ENCODE measurements at regions not wholly inside any gene's neighbourhood (a gene's known extent, or its start where the extent isn't known, plus 50 kb on each side); places are given as distances from the start of the nearest gene placed in this dataset.

DNA sequence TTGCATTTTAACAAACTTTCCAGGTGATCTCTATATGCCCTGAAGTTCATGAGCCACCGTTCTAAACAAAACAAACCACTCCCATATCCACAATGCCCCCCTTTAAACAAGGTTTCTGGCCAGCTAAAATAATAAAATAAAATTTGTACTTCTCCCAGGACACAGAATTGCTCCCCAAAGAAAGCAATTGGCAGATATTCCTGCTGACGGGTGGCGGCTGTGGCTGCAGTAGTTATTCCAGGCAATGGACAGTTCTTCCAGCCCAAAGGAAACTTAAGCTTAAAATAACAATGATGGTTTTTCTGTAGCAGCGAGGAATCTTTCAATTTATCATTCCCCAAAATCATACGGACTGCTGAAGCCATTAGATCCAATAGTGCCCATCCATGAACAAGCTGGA lies 260.5 kb upstream of the ZNF521 start:
- Histone ChIP-seq H3K27me3 (ENCODE audit: insufficient read depth, low read length, poor library complexity, severe bottlenecking) (no peaks in the 10 kb centered on the region), H3K4me2 (ENCODE audit: low read depth, low read length, poor library complexity, severe bottlenecking) (no peak overlapping the region), H3K79me2 (ENCODE audit: insufficient read depth, low read length) (no peaks in the 10 kb centered on the region), H3K9ac (ENCODE audit: low read depth, low read length, poor library complexity, severe bottlenecking) (no peak overlapping the region), H3K4me3 (ENCODE audit: low read length, poor library complexity, severe bottlenecking) (no peak overlapping the region), H3K4me1 (ENCODE audit: insufficient read depth, low read length, poor library complexity, severe bottlenecking) (no peaks in the 10 kb centered on the region), H2AFZ (ENCODE audit: low read length) (no peak overlapping the region), H3K9me3 (ENCODE audit: insufficient read depth, low read depth, low read length) (no peaks in the 10 kb centered on the region), H3F3A (ENCODE audit: low read depth) (no peaks in the 10 kb centered on the region), H4K20me1 (ENCODE audit: insufficient read depth, low read length, poor library complexity, severe bottlenecking) (no peaks in the 10 kb centered on the region), H3K9me2 (replicated peaks; ENCODE audit: low read depth, low read length) (no peaks in the 10 kb centered on the region), H3K36me3 (ENCODE audit: insufficient read depth, low read length) (no peaks in the 10 kb centered on the region)
- no peak for TF ChIP-seq EZH2phosphoT487 (IDR thresholded peaks at IDR 0.05; ENCODE audit: borderline replicate concordance)
- TF ChIP-seq, protein P1, sequence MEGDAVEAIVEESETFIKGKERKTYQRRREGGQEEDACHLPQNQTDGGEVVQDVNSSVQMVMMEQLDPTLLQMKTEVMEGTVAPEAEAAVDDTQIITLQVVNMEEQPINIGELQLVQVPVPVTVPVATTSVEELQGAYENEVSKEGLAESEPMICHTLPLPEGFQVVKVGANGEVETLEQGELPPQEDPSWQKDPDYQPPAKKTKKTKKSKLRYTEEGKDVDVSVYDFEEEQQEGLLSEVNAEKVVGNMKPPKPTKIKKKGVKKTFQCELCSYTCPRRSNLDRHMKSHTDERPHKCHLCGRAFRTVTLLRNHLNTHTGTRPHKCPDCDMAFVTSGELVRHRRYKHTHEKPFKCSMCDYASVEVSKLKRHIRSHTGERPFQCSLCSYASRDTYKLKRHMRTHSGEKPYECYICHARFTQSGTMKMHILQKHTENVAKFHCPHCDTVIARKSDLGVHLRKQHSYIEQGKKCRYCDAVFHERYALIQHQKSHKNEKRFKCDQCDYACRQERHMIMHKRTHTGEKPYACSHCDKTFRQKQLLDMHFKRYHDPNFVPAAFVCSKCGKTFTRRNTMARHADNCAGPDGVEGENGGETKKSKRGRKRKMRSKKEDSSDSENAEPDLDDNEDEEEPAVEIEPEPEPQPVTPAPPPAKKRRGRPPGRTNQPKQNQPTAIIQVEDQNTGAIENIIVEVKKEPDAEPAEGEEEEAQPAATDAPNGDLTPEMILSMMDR (conservative IDR thresholded peaks at IDR 0.05; ENCODE audit: low read length) = no peak

DNA sequence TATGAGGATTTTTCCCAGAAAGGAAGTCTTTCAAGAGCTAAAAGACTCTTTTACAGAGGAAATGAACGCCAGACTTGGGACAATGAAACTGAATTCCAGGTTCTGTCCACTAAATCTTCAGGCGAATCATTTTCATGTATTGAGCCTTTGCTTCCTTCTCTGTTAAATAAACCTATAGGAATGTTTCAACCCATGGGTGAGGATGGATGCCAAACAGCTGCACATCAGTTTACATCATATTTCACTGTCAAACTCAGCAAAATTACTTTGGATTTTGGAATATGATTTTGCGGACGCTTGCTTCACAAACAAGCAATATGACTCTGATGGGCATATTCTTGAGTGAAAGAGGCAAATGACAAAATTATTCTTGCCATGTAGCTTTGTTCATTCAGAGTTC lies 256.1 kb upstream of the ZNF521 start:
- H3K27me3 ChIP-seq (ENCODE audit: insufficient read depth, low read length, poor library complexity, severe bottlenecking) = no peaks in the 10 kb centered on the region
- H3K9me2 ChIP-seq (replicated peaks; ENCODE audit: low read depth, low read length) = no peaks in the 10 kb centered on the region
- no peaks in the 10 kb centered on the region for H3K36me3 ChIP-seq (ENCODE audit: insufficient read depth, low read length)
- H3K4me2 ChIP-seq (ENCODE audit: low read depth, low read length, poor library complexity, severe bottlenecking) = no peak overlapping the region
- no peaks in the 10 kb centered on the region for H3K4me1 ChIP-seq (ENCODE audit: insufficient read depth, low read length, poor library complexity, severe bottlenecking)
- no peaks in the 10 kb centered on the region for H3K79me2 ChIP-seq (ENCODE audit: insufficient read depth, low read length)
- no peak overlapping the region for H2AFZ ChIP-seq (ENCODE audit: low read length)
- no peaks in the 10 kb centered on the region for H3K9me3 ChIP-seq (ENCODE audit: insufficient read depth, low read depth, low read length)
- no peak overlapping the region for H3K4me3 ChIP-seq (ENCODE audit: low read length, poor library complexity, severe bottlenecking)
- H4K20me1 ChIP-seq (ENCODE audit: insufficient read depth, low read length, poor library complexity, severe bottlenecking) = no peaks in the 10 kb centered on the region
- TF ChIP-seq, protein P1 (conservative IDR thresholded peaks at IDR 0.05; ENCODE audit: low read length) = no peak
- TF ChIP-seq EZH2phosphoT487 (IDR thresholded peaks at IDR 0.05; ENCODE audit: borderline replicate concordance) = no peak
- no peak overlapping the region for H3K9ac ChIP-seq (ENCODE audit: low read depth, low read length, poor library complexity, severe bottlenecking)
- H3F3A ChIP-seq (ENCODE audit: low read depth) = no peaks in the 10 kb centered on the region

DNA sequence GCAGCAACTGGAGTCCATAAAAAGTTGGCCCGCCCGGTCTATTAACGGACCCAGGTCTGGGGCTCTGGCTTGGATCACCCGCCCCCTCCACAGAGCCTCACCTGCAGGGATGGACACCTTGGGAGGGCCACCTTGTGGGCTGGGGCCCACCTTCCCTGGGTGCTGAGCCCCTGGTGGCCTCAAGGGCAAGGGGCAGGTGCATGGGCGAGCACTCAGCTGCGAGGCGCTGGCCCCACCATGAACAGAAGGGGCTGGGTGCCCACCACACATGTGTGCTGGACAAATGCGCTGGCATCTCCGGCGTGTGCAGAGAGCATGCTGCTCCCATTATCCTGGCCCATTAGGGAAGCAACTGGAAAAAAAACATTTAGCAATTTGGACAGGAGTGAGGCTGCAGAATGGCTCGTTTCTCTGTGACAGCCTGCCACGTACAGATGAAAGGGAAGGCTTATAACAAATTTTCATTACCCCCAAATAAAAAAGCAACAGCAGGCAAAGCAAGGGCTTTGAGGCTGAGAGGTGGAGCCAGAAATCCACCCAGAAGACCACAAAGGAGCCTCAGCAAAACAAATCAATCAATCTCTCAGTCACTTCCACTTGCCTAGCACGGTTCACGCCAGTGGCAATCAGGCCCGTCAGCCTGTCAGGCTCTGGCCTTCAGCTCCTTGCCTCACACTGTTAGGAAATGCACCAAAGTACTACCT lies 253.1 kb upstream of the ZNF521 start:
- Histone ChIP-seq H3K79me2 (ENCODE audit: insufficient read depth, low read length) (no peaks in the 10 kb centered on the region), H3K9me3 (ENCODE audit: insufficient read depth, low read depth, low read length) (no peaks in the 10 kb centered on the region), H3K9ac (ENCODE audit: low read depth, low read length, poor library complexity, severe bottlenecking) (no peak overlapping the region), H3K4me2 (ENCODE audit: low read depth, low read length, poor library complexity, severe bottlenecking) (no peak overlapping the region), H3K27me3 (ENCODE audit: insufficient read depth, low read length, poor library complexity, severe bottlenecking) (no peaks in the 10 kb centered on the region), H3K36me3 (ENCODE audit: insufficient read depth, low read length) (no peaks in the 10 kb centered on the region), H2AFZ (ENCODE audit: low read length) (no peak overlapping the region), H3K4me3 (ENCODE audit: low read length, poor library complexity, severe bottlenecking) (no peak overlapping the region), H3K9me2 (replicated peaks; ENCODE audit: low read depth, low read length) (no peaks in the 10 kb centered on the region), H3K4me1 (ENCODE audit: insufficient read depth, low read length, poor library complexity, severe bottlenecking) (no peaks in the 10 kb centered on the region), H3F3A (ENCODE audit: low read depth) (no peaks in the 10 kb centered on the region), H4K20me1 (ENCODE audit: insufficient read depth, low read length, poor library complexity, severe bottlenecking) (no peaks in the 10 kb centered on the region)
- no peak for TF ChIP-seq EZH2phosphoT487 (IDR thresholded peaks at IDR 0.05; ENCODE audit: borderline replicate concordance)
- TF ChIP-seq, protein P1 (conservative IDR thresholded peaks at IDR 0.05; ENCODE audit: low read length) = no peak

Measured in Loucy (cell line).